K562 (cell line): ENCODE measurements at regions not wholly inside any gene's neighbourhood (a gene's known extent, or its start where the extent isn't known, plus 50 kb on each side); places are given as distances from the start of the nearest gene placed in this dataset.
A peak's percentile ranks its signal among the peaks of the same experiment; 100 is the strongest.

Experiments used
- ATAC-seq: fragments of 200-7000 bp; cut with Tn5 transposase; 3 replicates; pipeline ENCODE4 v1.9.1; 2020; ENCODE audit warnings: moderate library complexity
- BruUV-seq: library from RNA; stranded (reverse); fragments of 400-500 nt; replicated peaks from 2 replicates; lab custom pipeline; 2021; lab: Mats Ljungman, UMichigan
- CTCF ChIA-PET: fragments of 300-600 bp; formaldehyde crosslinking; extraction: SDS; loops from one replicate; lab custom pipeline; 2021; ENCODE audit warnings: low intra/inter-chr PET ratio; lab: Yijun Ruan, JAX
- POLR2A ChIA-PET: fragments of 300-600, 350-650 bp; sonication (Branson Sonifier 250); formaldehyde crosslinking; extraction: SDS; loops from one replicate; lab custom pipeline; 2021; ENCODE audit warnings: antibody characterized with exemption, inconsistent platforms; lab: Yijun Ruan, JAX
- DNase-seq, 4 experiments: peaks; one replicate each; pipeline versions ENCODE4 v3.0.0 to v3.0.0-alpha.2; 2011 to 2018; ENCODE audit warnings: low spot score in 3 of 4, mixed read lengths in 3 of 4; ENCODE audit errors: extremely low read depth in 1 of 4
- FAIRE-seq: peaks from 2 replicates; lab custom pipeline; 2011; peaks lifted over from hg19 to GRCh38; lab: Jason Lieb, UNC
- H2AFZ ChIP-seq: 2 replicates; pipeline ENCODE4 v1.6.0; 2011; ENCODE audit warnings: low read depth, low read length, control low read depth, inconsistent platforms
- H3K27ac ChIP-seq: fragments of 200-600 bp; 3 replicates; pipeline ENCODE4 v1.8.0; 2011; ENCODE audit warnings: low read depth, mild to moderate bottlenecking, control low read depth, inconsistent platforms, low read length, moderate library complexity, mixed read lengths; ENCODE audit errors: extremely low read depth
- H3K27me3 ChIP-seq, 2 experiments: fragments of 300-600 bp in 1 of 2; 2 replicates in 1 of 2; 3 replicates in 1 of 2; pipeline versions ENCODE4 v1.6.0 to v1.8.0; 2011; ENCODE audit warnings: inconsistent platforms in 2 of 2, low read length in 2 of 2, mild to moderate bottlenecking in 1 of 2, mixed read lengths in 1 of 2, moderate library complexity in 1 of 2; ENCODE audit not compliant: control insufficient read depth in 2 of 2, insufficient read depth in 2 of 2
- H3K36me3 ChIP-seq: fragments of 300-600 bp; 3 replicates; pipeline ENCODE4 v1.8.0; 2011; ENCODE audit warnings: mild to moderate bottlenecking, low read length, inconsistent platforms; ENCODE audit not compliant: control insufficient read depth, insufficient read depth
- H3K4me1 ChIP-seq, 2 experiments: fragments of 200-600 bp in 1 of 2; replicated peaks in 1 of 2; 2 replicates in 1 of 2; 3 replicates in 1 of 2; pipeline versions ENCODE4 v1.5.1 to v1.8.0; 2011; ENCODE audit warnings: inconsistent platforms in 2 of 2, low read length in 2 of 2, mild to moderate bottlenecking in 1 of 2, mixed read lengths in 1 of 2, moderate library complexity in 1 of 2; ENCODE audit not compliant: control insufficient read depth in 2 of 2, insufficient read depth in 2 of 2
- H3K4me2 ChIP-seq: 2 replicates; pipeline ENCODE4 v1.6.1; 2011; ENCODE audit warnings: low read length, control low read depth, inconsistent platforms, mixed read lengths; ENCODE audit not compliant: insufficient read depth
- H3K4me3 ChIP-seq: fragments of 200-600 bp; sonication (generic), shearing (Covaris generic); 2 replicates; pipeline ENCODE4 v1.5.1; 2016; ENCODE audit warnings: control low read depth, inconsistent platforms
- H3K79me2 ChIP-seq: fragments of 200-600 bp; 3 replicates; pipeline ENCODE4 v1.8.0; 2011; ENCODE audit warnings: low read length, inconsistent platforms; ENCODE audit not compliant: control insufficient read depth, insufficient read depth
- H3K9ac ChIP-seq, 2 experiments: 2 replicates each; pipeline versions ENCODE4 v1.6.0 to v1.6.1; 2011; ENCODE audit warnings: low read depth in 2 of 2, low read length in 2 of 2, control low read depth in 1 of 2, inconsistent platforms in 1 of 2, mild to moderate bottlenecking in 1 of 2, mixed read lengths in 1 of 2; ENCODE audit not compliant: insufficient read depth in 1 of 2
- H3K9me1 ChIP-seq: one replicate; pipeline ENCODE4 v1.6.0; 2011; ENCODE audit warnings: inconsistent platforms, mild to moderate bottlenecking, low read length, moderate library complexity; ENCODE audit not compliant: control insufficient read depth, insufficient read depth
- H3K9me3 ChIP-seq: replicated peaks from 2 replicates; pipeline ENCODE4 v1.5.1; 2011; ENCODE audit warnings: low read depth, low read length, inconsistent platforms; ENCODE audit not compliant: control insufficient read depth, insufficient read depth
- H4K20me1 ChIP-seq: replicated peaks from 2 replicates; pipeline ENCODE4 v1.6.1; 2011; ENCODE audit warnings: low read length, inconsistent platforms, mixed read lengths; ENCODE audit not compliant: control insufficient read depth, insufficient read depth
- ARID2 ChIP-seq: fragments of 450-650 bp; IDR thresholded peaks from 2 replicates; pipeline ENCODE4 v1.6.1; 2017; ENCODE audit warnings: antibody characterized with exemption, mild to moderate bottlenecking
- CBX5 ChIP-seq: IDR thresholded peaks from 2 replicates; pipeline ENCODE4 v1.6.1; 2014; ENCODE audit warnings: low read depth, borderline replicate concordance
- ERF ChIP-seq: fragments of 450-650 bp; formaldehyde crosslinking; IDR thresholded peaks from 2 replicates; pipeline ENCODE4 v1.4.0; 2020; ENCODE audit warnings: mild to moderate bottlenecking, mixed read lengths
- HDGF ChIP-seq: fragments of 450-650 bp; IDR thresholded peaks from 2 replicates; pipeline ENCODE4 v1.6.1; 2016
- L3MBTL2 ChIP-seq: fragments of 450-650 bp; IDR thresholded peaks from 2 replicates; pipeline ENCODE4 v1.6.1; 2016; ENCODE audit warnings: mild to moderate bottlenecking, moderate library complexity
- PYGO2 ChIP-seq: fragments of 450-650 bp; IDR thresholded peaks from 2 replicates; pipeline ENCODE4 v1.6.1; 2016; ENCODE audit warnings: mild to moderate bottlenecking, missing genetic modification characterization, moderate library complexity, missing compliant biosample characterization
- ZKSCAN8 ChIP-seq: fragments of 200-800 bp; sonication (Bioruptor generic); IDR thresholded peaks from 2 replicates; pipeline ENCODE4 v1.6.1; 2016; ENCODE audit warnings: missing genetic modification characterization, missing compliant biosample characterization
- ZNF444 ChIP-seq: fragments of 250-450 bp; sonication (Bioruptor Pico); IDR thresholded peaks from 2 replicates; pipeline ENCODE4 v1.4.0; 2020; ENCODE audit warnings: mild to moderate bottlenecking, moderate library complexity
- WGBS: fragments of 100-300 bp; shearing (Covaris generic); methylation state at CpG from one replicate; pipeline ENCODE4 v1.1.6; 2016; ENCODE audit warnings: low coverage, mixed read lengths; ENCODE audit not compliant: insufficient coverage; ENCODE audit errors: missing lambda C conversion rate; 5-methylcytosine and 5-hydroxymethylcytosine counted together
- in situ Hi-C: fragments of 300-500 bp; cut with MboI; formaldehyde crosslinking; loops from 4 replicates; pipeline ENCODE4 v1.15.0; 2018; ENCODE audit warnings: inconsistent platforms, mixed read lengths
- intact Hi-C: fragments of 100-400 bp; cut with micrococcal nuclease; formaldehyde crosslinking; loops from 2 replicates; pipeline ENCODE4 v1.14.2; 2022
- TF ChIP-seq, protein P1 (sequence below), 2 experiments: IDR thresholded peaks; 2 replicates each; pipeline ENCODE4 v1.6.1; 2011; ENCODE audit warnings: borderline replicate concordance in 1 of 2, control low read depth in 1 of 2, low read depth in 1 of 2, low read length in 1 of 2, mild to moderate bottlenecking in 1 of 2, mixed read lengths in 1 of 2, moderate library complexity in 1 of 2; ENCODE audit not compliant: insufficient read depth in 1 of 2, insufficient read length in 1 of 2, poor library complexity in 1 of 2, severe bottlenecking in 1 of 2; ENCODE audit errors: extremely low read depth in 1 of 2
- TF ChIP-seq, protein P2 (sequence below), 2 experiments: fragments of 450-650 bp in 1 of 2; sonication (generic) in 1 of 2; formaldehyde crosslinking in 1 of 2; IDR thresholded peaks in 1 of 2; conservative IDR thresholded peaks in 1 of 2; 2 replicates each; pipeline versions ENCODE4 v1.6.1 to v1.8.1; 2016 to 2023; ENCODE audit warnings: mild to moderate bottlenecking in 2 of 2, moderate library complexity in 2 of 2, inconsistent platforms in 1 of 2, missing genetic modification reagents in 1 of 2
- TF ChIP-seq, protein P3 (sequence below): sonication (generic); formaldehyde crosslinking; IDR thresholded peaks from 2 replicates; pipeline ENCODE4 v1.8.1; 2023; ENCODE audit warnings: missing genetic modification reagents, mild to moderate bottlenecking, borderline replicate concordance
- TF ChIP-seq, protein P4 (sequence below): fragments of 250-450 bp; sonication (Bioruptor Pico); IDR thresholded peaks from 2 replicates; pipeline ENCODE4 v1.8.0; 2021; ENCODE audit warnings: mild to moderate bottlenecking, moderate library complexity

DNA sequence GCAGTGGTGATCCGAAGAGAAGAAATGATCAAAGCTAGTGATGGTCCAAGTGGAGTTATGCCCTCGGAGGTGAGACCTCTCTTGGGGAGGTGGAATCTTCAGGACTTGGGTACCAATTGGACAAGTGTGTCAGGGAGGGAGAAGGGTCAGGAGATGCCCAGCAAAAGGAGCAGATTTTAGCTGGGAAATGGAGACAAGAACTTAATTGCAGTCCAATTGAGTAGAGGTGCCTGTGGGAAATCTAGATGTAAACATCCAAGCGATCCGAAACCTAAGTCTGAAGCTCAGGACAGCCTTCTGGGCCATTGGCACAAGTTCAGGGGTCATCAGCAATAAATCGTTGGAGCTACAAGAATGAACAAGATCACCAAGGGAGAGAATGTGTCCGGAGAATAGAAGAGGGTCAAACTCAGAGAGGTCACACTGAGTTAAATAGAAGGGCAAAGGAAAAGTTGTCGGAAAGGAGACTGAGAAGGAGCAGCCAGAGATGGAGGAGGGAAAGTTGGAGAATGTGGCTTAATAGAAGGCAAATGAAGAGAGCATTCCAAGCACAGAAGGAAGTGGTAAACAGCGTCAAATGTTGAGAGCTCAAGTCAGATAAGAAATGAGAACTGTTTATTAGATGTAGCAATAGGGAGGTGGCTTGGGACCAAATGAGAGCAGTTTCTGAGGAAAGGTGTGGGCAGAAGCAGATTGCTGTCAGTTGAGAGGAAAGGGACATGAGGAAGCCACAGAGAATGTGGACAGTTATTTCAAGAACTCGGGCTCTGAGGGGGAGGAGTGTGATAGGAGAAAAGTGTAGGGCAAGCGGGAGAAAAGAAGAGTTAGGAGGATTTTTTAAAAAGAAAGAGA is 64.2 kb upstream of the FNDC3B start:
- Histone ChIP-seq H3K9ac (peak overlapping the region in 1 of 2 experiments; percentile 1; a peak in 2 of 4 replicates), H3K4me2 (peak overlapping the region; percentile 50), H3K4me1 (peaks cover 0 to 54% of the 10 kb centered on the region in 2 experiments; a peak in 3 of 5 replicates), H4K20me1 (no peaks in the 10 kb centered on the region), H2AFZ (peak overlapping the region; percentile 71), H3K4me3 (no peak overlapping the region), H3K36me3 (no peaks in the 10 kb centered on the region), H3K9me1 (no peaks in the 10 kb centered on the region), H3K9me3 (no peaks in the 10 kb centered on the region), H3K27me3 (no peaks in the 10 kb centered on the region), H3K27ac (peak overlapping the region; percentile 49; the same call in 2 of the 3 replicates), H3K79me2 (no peaks in the 10 kb centered on the region)
- peak; percentile 31 for ATAC-seq
- in situ Hi-C loops, result loop anchor here (5.0 kb wide), 1 partner anchor 52 kb away; no protein-coding TSS in a partner anchor
- no TSS peak for BruUV-seq
- peak in 2 of 4 experiments; percentile 39 to 64 for DNase-seq
- 29% methylated on average over 10 of the region's 10 CpGs for WGBS
- POLR2A ChIA-PET, result no interaction called here
- intact Hi-C loops, result no loop called here
- FAIRE-seq, result no peak
- CTCF ChIA-PET, result no interaction called here
- no peak for TF ChIP-seq ERF
- no peak for TF ChIP-seq ARID2
- TF ChIP-seq, protein P1, sequence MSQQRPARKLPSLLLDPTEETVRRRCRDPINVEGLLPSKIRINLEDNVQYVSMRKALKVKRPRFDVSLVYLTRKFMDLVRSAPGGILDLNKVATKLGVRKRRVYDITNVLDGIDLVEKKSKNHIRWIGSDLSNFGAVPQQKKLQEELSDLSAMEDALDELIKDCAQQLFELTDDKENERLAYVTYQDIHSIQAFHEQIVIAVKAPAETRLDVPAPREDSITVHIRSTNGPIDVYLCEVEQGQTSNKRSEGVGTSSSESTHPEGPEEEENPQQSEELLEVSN (IDR thresholded peaks at IDR 0.05; ENCODE audit: borderline replicate concordance in 1 of 2, extremely low read depth in 1 of 2, insufficient read depth in 1 of 2, insufficient read length in 1 of 2, low read depth in 1 of 2, low read length in 1 of 2, poor library complexity in 1 of 2, severe bottlenecking in 1 of 2), result no peak
- TF ChIP-seq, protein P2, sequence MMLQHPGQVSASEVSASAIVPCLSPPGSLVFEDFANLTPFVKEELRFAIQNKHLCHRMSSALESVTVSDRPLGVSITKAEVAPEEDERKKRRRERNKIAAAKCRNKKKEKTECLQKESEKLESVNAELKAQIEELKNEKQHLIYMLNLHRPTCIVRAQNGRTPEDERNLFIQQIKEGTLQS (IDR thresholded peaks at IDR 0.05), result no peak
- TF ChIP-seq, protein P2 (CRISPR knock-in tag; conservative IDR thresholded peaks at IDR 0.05), result no peak
- no peak for TF ChIP-seq HDGF
- no peak for TF ChIP-seq PYGO2
- TF ChIP-seq, protein P3, sequence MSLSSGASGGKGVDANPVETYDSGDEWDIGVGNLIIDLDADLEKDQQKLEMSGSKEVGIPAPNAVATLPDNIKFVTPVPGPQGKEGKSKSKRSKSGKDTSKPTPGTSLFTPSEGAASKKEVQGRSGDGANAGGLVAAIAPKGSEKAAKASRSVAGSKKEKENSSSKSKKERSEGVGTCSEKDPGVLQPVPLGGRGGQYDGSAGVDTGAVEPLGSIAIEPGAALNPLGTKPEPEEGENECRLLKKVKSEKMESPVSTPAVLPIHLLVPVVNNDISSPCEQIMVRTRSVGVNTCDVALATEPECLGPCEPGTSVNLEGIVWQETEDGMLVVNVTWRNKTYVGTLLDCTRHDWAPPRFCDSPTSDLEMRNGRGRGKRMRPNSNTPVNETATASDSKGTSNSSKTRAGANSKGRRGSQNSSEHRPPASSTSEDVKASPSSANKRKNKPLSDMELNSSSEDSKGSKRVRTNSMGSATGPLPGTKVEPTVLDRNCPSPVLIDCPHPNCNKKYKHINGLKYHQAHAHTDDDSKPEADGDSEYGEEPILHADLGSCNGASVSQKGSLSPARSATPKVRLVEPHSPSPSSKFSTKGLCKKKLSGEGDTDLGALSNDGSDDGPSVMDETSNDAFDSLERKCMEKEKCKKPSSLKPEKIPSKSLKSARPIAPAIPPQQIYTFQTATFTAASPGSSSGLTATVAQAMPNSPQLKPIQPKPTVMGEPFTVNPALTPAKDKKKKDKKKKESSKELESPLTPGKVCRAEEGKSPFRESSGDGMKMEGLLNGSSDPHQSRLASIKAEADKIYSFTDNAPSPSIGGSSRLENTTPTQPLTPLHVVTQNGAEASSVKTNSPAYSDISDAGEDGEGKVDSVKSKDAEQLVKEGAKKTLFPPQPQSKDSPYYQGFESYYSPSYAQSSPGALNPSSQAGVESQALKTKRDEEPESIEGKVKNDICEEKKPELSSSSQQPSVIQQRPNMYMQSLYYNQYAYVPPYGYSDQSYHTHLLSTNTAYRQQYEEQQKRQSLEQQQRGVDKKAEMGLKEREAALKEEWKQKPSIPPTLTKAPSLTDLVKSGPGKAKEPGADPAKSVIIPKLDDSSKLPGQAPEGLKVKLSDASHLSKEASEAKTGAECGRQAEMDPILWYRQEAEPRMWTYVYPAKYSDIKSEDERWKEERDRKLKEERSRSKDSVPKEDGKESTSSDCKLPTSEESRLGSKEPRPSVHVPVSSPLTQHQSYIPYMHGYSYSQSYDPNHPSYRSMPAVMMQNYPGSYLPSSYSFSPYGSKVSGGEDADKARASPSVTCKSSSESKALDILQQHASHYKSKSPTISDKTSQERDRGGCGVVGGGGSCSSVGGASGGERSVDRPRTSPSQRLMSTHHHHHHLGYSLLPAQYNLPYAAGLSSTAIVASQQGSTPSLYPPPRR (CRISPR knock-in tag), result no peak
- TF ChIP-seq ZNF444 (CRISPR knock-in tag), result no peak
- TF ChIP-seq ZKSCAN8 (CRISPR knock-in tag), result no peak
- no peak for TF ChIP-seq CBX5
- TF ChIP-seq, protein P4, sequence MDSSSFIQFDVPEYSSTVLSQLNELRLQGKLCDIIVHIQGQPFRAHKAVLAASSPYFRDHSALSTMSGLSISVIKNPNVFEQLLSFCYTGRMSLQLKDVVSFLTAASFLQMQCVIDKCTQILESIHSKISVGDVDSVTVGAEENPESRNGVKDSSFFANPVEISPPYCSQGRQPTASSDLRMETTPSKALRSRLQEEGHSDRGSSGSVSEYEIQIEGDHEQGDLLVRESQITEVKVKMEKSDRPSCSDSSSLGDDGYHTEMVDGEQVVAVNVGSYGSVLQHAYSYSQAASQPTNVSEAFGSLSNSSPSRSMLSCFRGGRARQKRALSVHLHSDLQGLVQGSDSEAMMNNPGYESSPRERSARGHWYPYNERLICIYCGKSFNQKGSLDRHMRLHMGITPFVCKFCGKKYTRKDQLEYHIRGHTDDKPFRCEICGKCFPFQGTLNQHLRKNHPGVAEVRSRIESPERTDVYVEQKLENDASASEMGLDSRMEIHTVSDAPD, result no peak
- TF ChIP-seq L3MBTL2, result peak; percentile 75
